Trophoblast cell (in vitro differentiated cells and primary cell): ENCODE measurements at regions not wholly inside any gene's neighbourhood (a gene's known extent, or its start where the extent isn't known, plus 50 kb on each side); places are given as distances from the start of the nearest gene placed in this dataset.
A peak's percentile ranks its signal among the peaks of the same experiment; 100 is the strongest.

ENCODE experiments used
- DNase-seq, 2 donors: peaks; one replicate each; pipeline ENCODE4 v3.0.0-alpha.2; 2016
- H2AFZ ChIP-seq: 2 replicates; pipeline ENCODE4 v1.6.1; 2013; ENCODE audit warnings: low read length, moderate library complexity, mild to moderate bottlenecking; ENCODE audit not compliant: insufficient read depth, poor library complexity
- H2AK5ac ChIP-seq: 2 replicates; pipeline ENCODE4 v1.6.1; 2013; ENCODE audit warnings: mild to moderate bottlenecking, low read length
- H2BK120ac ChIP-seq: 2 replicates; pipeline ENCODE4 v1.6.1; 2013; ENCODE audit warnings: low read length, mild to moderate bottlenecking, moderate library complexity; ENCODE audit not compliant: insufficient read depth, poor library complexity
- H2BK12ac ChIP-seq: 2 replicates; pipeline ENCODE4 v1.6.1; 2013; ENCODE audit warnings: mild to moderate bottlenecking, low read length, moderate library complexity
- H2BK5ac ChIP-seq: 2 replicates; pipeline ENCODE4 v1.6.1; 2013; ENCODE audit warnings: low read length, low read depth, moderate library complexity, mild to moderate bottlenecking; ENCODE audit not compliant: poor library complexity
- H3K14ac ChIP-seq: 2 replicates; pipeline ENCODE4 v1.6.1; 2013; ENCODE audit warnings: mild to moderate bottlenecking, low read length
- H3K18ac ChIP-seq: 2 replicates; pipeline ENCODE4 v1.6.1; 2013; ENCODE audit warnings: mild to moderate bottlenecking, low read length
- H3K23ac ChIP-seq: 2 replicates; pipeline ENCODE4 v1.6.1; 2013; ENCODE audit warnings: low read length
- H3K27ac ChIP-seq: 2 replicates; pipeline ENCODE4 v1.5.1; 2013; ENCODE audit warnings: low read depth, mild to moderate bottlenecking, inconsistent platforms, low read length, moderate library complexity
- H3K27me3 ChIP-seq: 2 replicates; pipeline ENCODE4 v1.6.1; 2013; ENCODE audit warnings: inconsistent platforms, mild to moderate bottlenecking, low read length, moderate library complexity; ENCODE audit not compliant: insufficient read depth
- H3K36me3 ChIP-seq, 2 experiments: 1 replicate in 1 of 2; 2 replicates in 1 of 2; pipeline ENCODE4 v1.6.1; 2013; ENCODE audit warnings: low read length in 2 of 2, mild to moderate bottlenecking in 2 of 2, moderate library complexity in 1 of 2; ENCODE audit not compliant: insufficient read depth in 2 of 2, control insufficient read depth in 1 of 2
- H3K4ac ChIP-seq: 2 replicates; pipeline ENCODE4 v1.6.1; 2013; ENCODE audit warnings: low read depth, mild to moderate bottlenecking, low read length, moderate library complexity
- H3K4me1 ChIP-seq, 2 experiments: 1 replicate in 1 of 2; 2 replicates in 1 of 2; pipeline ENCODE4 v1.6.1; 2013; ENCODE audit warnings: low read length in 2 of 2, mild to moderate bottlenecking in 2 of 2, moderate library complexity in 1 of 2; ENCODE audit not compliant: insufficient read depth in 2 of 2, control insufficient read depth in 1 of 2
- H3K4me2 ChIP-seq: 2 replicates; pipeline ENCODE4 v1.6.1; 2013; ENCODE audit warnings: inconsistent platforms, mild to moderate bottlenecking, low read length, moderate library complexity
- H3K4me3 ChIP-seq: 2 replicates; pipeline ENCODE4 v1.5.1; 2013; ENCODE audit warnings: mild to moderate bottlenecking, low read depth, low read length, inconsistent platforms
- H3K79me1 ChIP-seq: one replicate; pipeline ENCODE4 v1.6.1; 2013; ENCODE audit warnings: low read length
- H3K79me2 ChIP-seq: 2 replicates; pipeline ENCODE4 v1.6.1; 2013; ENCODE audit warnings: low read length, mild to moderate bottlenecking; ENCODE audit not compliant: control insufficient read depth, insufficient read depth, poor library complexity
- H3K9ac ChIP-seq: 2 replicates; pipeline ENCODE4 v1.6.1; 2013; ENCODE audit warnings: mild to moderate bottlenecking, low read length
- H3K9me3 ChIP-seq: 2 replicates; pipeline ENCODE4 v1.6.1; 2013; ENCODE audit warnings: low read depth, mild to moderate bottlenecking, control low read depth, inconsistent platforms, low read length; ENCODE audit not compliant: insufficient read depth
- H4K12ac ChIP-seq: 2 replicates; pipeline ENCODE4 v1.6.1; 2013; ENCODE audit warnings: low read depth, mild to moderate bottlenecking, low read length, moderate library complexity
- H4K8ac ChIP-seq: 2 replicates; pipeline ENCODE4 v1.6.1; 2013; ENCODE audit warnings: low read depth, mild to moderate bottlenecking, low read length, moderate library complexity
- H4K91ac ChIP-seq: one replicate; pipeline ENCODE4 v1.6.1; 2013; ENCODE audit warnings: low read depth, mild to moderate bottlenecking, low read length, moderate library complexity
- WGBS: extraction: QIAGEN DNeasy Blood & Tissue Kit; methylation state at CpG from one replicate; pipeline ENCODE4 v1.1.7; 2013; ENCODE audit warnings: missing lambda C conversion rate; ENCODE audit not compliant: insufficient read length, insufficient coverage; ENCODE audit errors: extremely low coverage; 5-methylcytosine and 5-hydroxymethylcytosine counted together

- Histone ChIP-seq H3K4ac (no peak overlapping the region), H3K4me1 (no peaks in the 10 kb centered on the region), H3K79me2 (no peaks in the 10 kb centered on the region), H3K18ac (no peak overlapping the region), H3K4me3 (no peak overlapping the region), H2BK5ac (no peak overlapping the region), H2AFZ (no peak overlapping the region), H2AK5ac (no peak overlapping the region), H3K79me1 (no peaks in the 10 kb centered on the region), H2BK120ac (no peak overlapping the region), H3K27me3 (no peaks in the 10 kb centered on the region), H3K14ac (no peak overlapping the region), H3K9me3 (no peaks in the 10 kb centered on the region), H3K4me2 (no peak overlapping the region), H3K36me3 (no peaks in the 10 kb centered on the region), H3K23ac (no peak overlapping the region), H3K27ac (no peak overlapping the region), H4K12ac (no peak overlapping the region), H4K8ac (no peak overlapping the region), H4K91ac (no peak overlapping the region), H3K9ac (no peak overlapping the region), H2BK12ac (no peak overlapping the region)
- DNase-seq, result no peak
- 100% methylated on average over 2 of the region's 2 CpGs for WGBS
Observed at GRCh38 chr1:80924290-80924689, 876.4 kb upstream of the ADGRL2 start.

GRCh38 chr1:80922906-80923305 lies 877.8 kb upstream of the ADGRL2 start:
- H3K9ac ChIP-seq, result no peak overlapping the region
- H3K23ac ChIP-seq, result no peak overlapping the region
- H3K4me1 ChIP-seq, result no peaks in the 10 kb centered on the region
- no peak overlapping the region for H3K4ac ChIP-seq
- no peaks in the 10 kb centered on the region for H3K9me3 ChIP-seq
- no CpG with 5 or more reads among the region's 1 CpG for WGBS
- no peak overlapping the region for H3K14ac ChIP-seq
- no peaks in the 10 kb centered on the region for H3K36me3 ChIP-seq
- no peak overlapping the region for H2AFZ ChIP-seq
- no peak overlapping the region for H4K12ac ChIP-seq
- H3K4me2 ChIP-seq, result no peak overlapping the region
- H4K8ac ChIP-seq, result no peak overlapping the region
- no peak overlapping the region for H4K91ac ChIP-seq
- no peak overlapping the region for H3K27ac ChIP-seq
- no peaks in the 10 kb centered on the region for H3K79me2 ChIP-seq
- no peak for DNase-seq
- H2BK12ac ChIP-seq, result no peak overlapping the region
- H2AK5ac ChIP-seq, result no peak overlapping the region
- H3K4me3 ChIP-seq, result no peak overlapping the region
- no peak overlapping the region for H2BK120ac ChIP-seq
- H3K79me1 ChIP-seq, result no peaks in the 10 kb centered on the region
- H3K27me3 ChIP-seq, result no peaks in the 10 kb centered on the region
- no peak overlapping the region for H2BK5ac ChIP-seq
- H3K18ac ChIP-seq, result no peak overlapping the region

GRCh38 chr1:80919426-80919825 lies 881.3 kb upstream of the ADGRL2 start:
- Histone ChIP-seq H3K23ac (no peak overlapping the region), H3K79me2 (no peaks in the 10 kb centered on the region), H3K4ac (no peak overlapping the region), H3K27ac (no peak overlapping the region), H2AFZ (no peak overlapping the region), H3K9ac (no peak overlapping the region), H3K4me2 (no peak overlapping the region), H2AK5ac (no peak overlapping the region), H3K14ac (no peak overlapping the region), H4K91ac (no peak overlapping the region), H3K4me1 (no peaks in the 10 kb centered on the region), H4K8ac (no peak overlapping the region), H2BK5ac (no peak overlapping the region), H3K27me3 (no peaks in the 10 kb centered on the region), H3K36me3 (no peaks in the 10 kb centered on the region), H4K12ac (no peak overlapping the region), H3K79me1 (no peaks in the 10 kb centered on the region), H3K18ac (no peak overlapping the region), H3K4me3 (no peak overlapping the region), H2BK120ac (no peak overlapping the region), H2BK12ac (no peak overlapping the region), H3K9me3 (no peaks in the 10 kb centered on the region)
- WGBS, result no CpG with 5 or more reads among the region's 6 CpGs
- DNase-seq, result no peak

GRCh38 chr1:80918380-80918779 lies 882.4 kb upstream of the ADGRL2 start:
- Histone ChIP-seq H3K27me3 (no peaks in the 10 kb centered on the region), H3K4me2 (no peak overlapping the region), H3K79me1 (no peaks in the 10 kb centered on the region), H3K27ac (no peak overlapping the region), H3K79me2 (no peaks in the 10 kb centered on the region), H4K12ac (no peak overlapping the region), H3K23ac (no peak overlapping the region), H2BK5ac (no peak overlapping the region), H3K4me1 (no peaks in the 10 kb centered on the region), H2AK5ac (no peak overlapping the region), H3K4ac (no peak overlapping the region), H3K4me3 (no peak overlapping the region), H3K36me3 (no peaks in the 10 kb centered on the region), H2BK120ac (no peak overlapping the region), H3K18ac (no peak overlapping the region), H4K8ac (no peak overlapping the region), H2AFZ (no peak overlapping the region), H4K91ac (no peak overlapping the region), H2BK12ac (no peak overlapping the region), H3K9ac (no peak overlapping the region), H3K14ac (no peak overlapping the region), H3K9me3 (no peaks in the 10 kb centered on the region)
- DNase-seq, result peak in 1 of 2 donors; percentile 3
- no CpG with 5 or more reads among the region's 1 CpG for WGBS
